Tibial artery (tissue), 4 donors: ENCODE measurements at regions not wholly inside any gene's neighbourhood (a gene's known extent, or its start where the extent isn't known, plus 50 kb on each side); places are given as distances from the start of the nearest gene placed in this dataset.

Experiments used
- DNase-seq, 2 donors: peaks; one replicate each; pipeline ENCODE4 v3.0.0-alpha.2; 2019
- H3K27ac ChIP-seq, 2 donors: fragments of 200-600 bp; sonication (generic) in 1 of 2; 1 replicate in 1 of 2; 2 replicates in 1 of 2; pipeline ENCODE4 v1.5.1; 2018 to 2019; ENCODE audit warnings: mild to moderate bottlenecking in 1 of 2
- H3K27me3 ChIP-seq, 2 donors: fragments of 200-600 bp; sonication (generic) in 1 of 2; one replicate each; pipeline versions ENCODE4 v1.5.1 to v1.6.0; 2016 to 2019
- H3K36me3 ChIP-seq, 3 donors: fragments of 200-600 bp; sonication (generic) in 2 of 3; one replicate each; pipeline ENCODE4 v1.5.1; 2016 to 2019; ENCODE audit warnings: mild to moderate bottlenecking in 2 of 3
- H3K4me1 ChIP-seq, 4 donors: fragments of 200-600 bp; sonication (generic) in 2 of 4; 1 replicate in 3 of 4; 2 replicates in 1 of 4; pipeline ENCODE4 v1.5.1; 2016 to 2019
- H3K4me3 ChIP-seq, 2 donors: fragments of 200-600 bp; sonication (generic) in 1 of 2; 1 replicate in 1 of 2; 2 replicates in 1 of 2; pipeline ENCODE4 v1.5.1; 2018 to 2019; ENCODE audit warnings: mild to moderate bottlenecking in 2 of 2
- H3K9me3 ChIP-seq, 3 donors: fragments of 200-600 bp; sonication (generic) in 1 of 3; one replicate each; pipeline ENCODE4 v1.5.1; 2016 to 2019
- intact Hi-C: fragments of 100-400 bp; cut with DNase I; formaldehyde crosslinking; loops from one replicate; pipeline ENCODE4 v1.15.0; 2023; ENCODE audit warnings: low total_unique reads
- TF ChIP-seq, protein P1 (sequence below), 2 experiments: fragments of 200-600 bp in 1 of 2; fragments of 450-650 bp in 1 of 2; IDR thresholded peaks; one replicate each; pipeline ENCODE4 v1.5.1; 2017 to 2019; ENCODE audit warnings: antibody characterized with exemption in 2 of 2, mild to moderate bottlenecking in 1 of 2, moderate library complexity in 1 of 2

DNA sequence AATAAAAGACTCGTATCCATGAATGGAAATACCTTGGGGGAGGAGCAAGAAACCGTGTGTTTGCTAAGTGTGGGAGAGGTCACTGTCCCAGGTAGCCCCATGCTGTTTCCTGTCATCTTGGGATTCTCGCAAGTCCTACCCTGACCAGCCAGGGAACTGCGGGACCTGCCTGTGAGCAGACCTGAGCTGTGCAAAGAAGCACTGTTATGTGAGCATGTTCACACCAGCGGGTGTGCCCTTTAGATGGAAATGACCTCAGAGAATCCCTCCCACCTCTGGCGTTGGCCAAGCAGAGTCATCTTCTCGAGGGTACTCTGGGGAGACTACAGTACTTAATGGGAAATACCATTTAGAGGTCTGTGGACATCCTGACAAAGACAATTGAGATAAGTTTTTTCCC lies 127.0 kb upstream of the MON1B start:
- TF ChIP-seq, protein P1, sequence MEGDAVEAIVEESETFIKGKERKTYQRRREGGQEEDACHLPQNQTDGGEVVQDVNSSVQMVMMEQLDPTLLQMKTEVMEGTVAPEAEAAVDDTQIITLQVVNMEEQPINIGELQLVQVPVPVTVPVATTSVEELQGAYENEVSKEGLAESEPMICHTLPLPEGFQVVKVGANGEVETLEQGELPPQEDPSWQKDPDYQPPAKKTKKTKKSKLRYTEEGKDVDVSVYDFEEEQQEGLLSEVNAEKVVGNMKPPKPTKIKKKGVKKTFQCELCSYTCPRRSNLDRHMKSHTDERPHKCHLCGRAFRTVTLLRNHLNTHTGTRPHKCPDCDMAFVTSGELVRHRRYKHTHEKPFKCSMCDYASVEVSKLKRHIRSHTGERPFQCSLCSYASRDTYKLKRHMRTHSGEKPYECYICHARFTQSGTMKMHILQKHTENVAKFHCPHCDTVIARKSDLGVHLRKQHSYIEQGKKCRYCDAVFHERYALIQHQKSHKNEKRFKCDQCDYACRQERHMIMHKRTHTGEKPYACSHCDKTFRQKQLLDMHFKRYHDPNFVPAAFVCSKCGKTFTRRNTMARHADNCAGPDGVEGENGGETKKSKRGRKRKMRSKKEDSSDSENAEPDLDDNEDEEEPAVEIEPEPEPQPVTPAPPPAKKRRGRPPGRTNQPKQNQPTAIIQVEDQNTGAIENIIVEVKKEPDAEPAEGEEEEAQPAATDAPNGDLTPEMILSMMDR (IDR thresholded peaks at IDR 0.05) = no peak
- no peak overlapping the region for H3K27ac ChIP-seq

DNA sequence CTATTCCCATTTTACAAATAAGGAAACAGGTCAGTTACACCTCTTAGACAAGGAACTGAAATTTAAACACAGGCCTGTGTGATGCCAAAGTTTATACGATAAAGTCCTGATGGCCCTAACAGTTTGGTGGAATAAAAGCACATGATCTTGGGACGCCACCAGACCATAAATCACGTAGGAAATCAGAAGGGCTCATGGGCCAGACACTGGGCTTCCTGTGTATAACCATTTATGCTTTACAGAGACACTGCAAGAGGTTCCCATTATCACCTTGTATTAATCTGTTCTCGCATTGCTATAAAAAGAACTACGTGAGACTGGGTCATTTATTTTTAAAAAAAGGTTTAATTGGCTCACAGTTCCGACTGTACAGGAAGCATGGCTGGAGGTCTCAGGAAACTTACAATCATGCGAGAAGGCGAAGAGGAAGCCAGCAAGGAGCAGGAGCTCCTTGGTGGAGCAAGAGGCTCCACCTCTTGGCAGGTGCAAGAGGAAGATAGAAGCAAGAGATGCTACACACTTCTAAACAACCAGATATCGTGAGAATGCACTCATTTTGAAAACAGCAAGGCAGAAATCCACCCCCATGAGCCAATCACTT lies 124.0 kb upstream of the MON1B start:
- H3K36me3 ChIP-seq = no peaks in the 10 kb centered on the region
- H3K4me1 ChIP-seq = no peaks in the 10 kb centered on the region
- no peaks in the 10 kb centered on the region for H3K27me3 ChIP-seq
- DNase-seq = no peak
- no peaks in the 10 kb centered on the region for H3K9me3 ChIP-seq
- intact Hi-C loops = no loop called here
- TF ChIP-seq, protein P1 (IDR thresholded peaks at IDR 0.05) = no peak
- H3K27ac ChIP-seq = no peak overlapping the region
- no peak overlapping the region for H3K4me3 ChIP-seq

More for the DNA sequence above, 127.0 kb upstream of the MON1B start:
- DNase-seq = no peak
- H3K4me1 ChIP-seq = no peaks in the 10 kb centered on the region
- H3K27me3 ChIP-seq = no peaks in the 10 kb centered on the region
- no peaks in the 10 kb centered on the region for H3K9me3 ChIP-seq
- no peak overlapping the region for H3K4me3 ChIP-seq
- H3K36me3 ChIP-seq = no peaks in the 10 kb centered on the region
- intact Hi-C loops = no loop called here

DNA sequence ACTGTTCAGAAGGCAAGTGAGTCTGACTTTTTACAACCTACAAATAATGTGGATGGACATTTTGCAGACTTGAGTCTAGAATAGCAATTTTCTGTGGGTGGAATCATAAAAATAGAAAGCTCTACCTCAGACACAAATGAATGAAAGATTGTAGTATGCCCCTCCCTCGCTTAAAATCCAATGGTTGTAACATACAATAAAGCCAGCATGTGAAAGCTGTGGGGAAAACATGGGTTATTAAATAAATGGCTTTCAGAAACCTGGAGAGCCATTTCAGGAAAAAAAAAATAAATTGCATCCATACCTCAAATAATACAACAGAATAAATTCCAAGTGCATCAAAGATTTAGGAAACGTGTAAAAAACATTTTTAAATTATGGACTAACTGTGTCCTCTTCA lies 123.1 kb upstream of the MON1B start:
- intact Hi-C loops = no loop called here
- no peaks in the 10 kb centered on the region for H3K9me3 ChIP-seq
- H3K36me3 ChIP-seq = no peaks in the 10 kb centered on the region
- no peaks in the 10 kb centered on the region for H3K4me1 ChIP-seq
- no peak for DNase-seq
- no peaks in the 10 kb centered on the region for H3K27me3 ChIP-seq
- no peak overlapping the region for H3K4me3 ChIP-seq
- H3K27ac ChIP-seq = no peak overlapping the region
- TF ChIP-seq, protein P1 (IDR thresholded peaks at IDR 0.05) = no peak

DNA sequence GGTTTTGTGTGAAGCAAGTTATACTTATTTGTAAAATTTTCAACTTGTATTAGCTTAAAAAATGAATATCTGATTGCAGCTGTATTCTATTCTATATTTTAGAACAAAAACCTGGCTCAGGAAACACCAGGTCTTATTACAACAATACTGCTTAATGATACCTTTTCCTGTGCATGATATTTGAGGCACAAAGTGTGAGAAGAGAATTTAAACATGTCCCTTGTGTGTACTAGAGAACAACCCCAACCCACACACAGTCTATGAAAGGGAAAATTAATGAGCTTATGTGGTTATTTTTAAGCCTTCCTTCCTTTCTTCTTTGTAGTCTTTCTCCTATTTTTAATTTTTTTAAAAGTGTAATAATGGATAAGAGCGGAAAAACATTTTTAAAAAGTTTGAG lies 122.6 kb upstream of the MON1B start:
- Histone ChIP-seq H3K27ac (no peak overlapping the region), H3K36me3 (no peaks in the 10 kb centered on the region), H3K27me3 (no peaks in the 10 kb centered on the region), H3K9me3 (no peaks in the 10 kb centered on the region), H3K4me3 (no peak overlapping the region), H3K4me1 (no peaks in the 10 kb centered on the region)
- TF ChIP-seq, protein P1 (IDR thresholded peaks at IDR 0.05) = no peak
- no peak for DNase-seq
- intact Hi-C loops = no loop called here

DNA sequence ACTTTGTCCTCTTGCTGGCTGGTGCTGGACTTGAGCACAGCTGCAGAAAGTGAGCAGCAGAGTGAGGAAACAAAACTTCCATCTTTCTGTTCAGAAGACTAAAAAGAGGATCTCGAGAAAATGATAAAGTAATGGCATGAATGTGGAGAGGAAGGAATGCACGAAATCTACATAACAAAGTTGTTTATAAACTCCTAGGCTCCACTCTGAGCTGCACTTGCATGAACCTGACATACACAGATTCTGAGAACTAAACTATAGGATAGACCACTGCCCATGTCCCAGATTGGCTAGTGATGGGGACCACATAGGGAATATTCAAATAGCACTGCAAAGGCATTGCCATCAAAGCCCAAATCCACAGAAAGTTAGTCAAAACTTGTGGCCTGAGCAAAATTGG lies 121.1 kb upstream of the MON1B start:
- H3K36me3 ChIP-seq = no peaks in the 10 kb centered on the region
- no peaks in the 10 kb centered on the region for H3K4me1 ChIP-seq
- H3K27ac ChIP-seq = no peak overlapping the region
- TF ChIP-seq, protein P1 (IDR thresholded peaks at IDR 0.05) = no peak
- H3K9me3 ChIP-seq = no peaks in the 10 kb centered on the region
- H3K27me3 ChIP-seq = no peaks in the 10 kb centered on the region
- no peak for DNase-seq
- intact Hi-C loops = no loop called here
- H3K4me3 ChIP-seq = no peak overlapping the region

DNA sequence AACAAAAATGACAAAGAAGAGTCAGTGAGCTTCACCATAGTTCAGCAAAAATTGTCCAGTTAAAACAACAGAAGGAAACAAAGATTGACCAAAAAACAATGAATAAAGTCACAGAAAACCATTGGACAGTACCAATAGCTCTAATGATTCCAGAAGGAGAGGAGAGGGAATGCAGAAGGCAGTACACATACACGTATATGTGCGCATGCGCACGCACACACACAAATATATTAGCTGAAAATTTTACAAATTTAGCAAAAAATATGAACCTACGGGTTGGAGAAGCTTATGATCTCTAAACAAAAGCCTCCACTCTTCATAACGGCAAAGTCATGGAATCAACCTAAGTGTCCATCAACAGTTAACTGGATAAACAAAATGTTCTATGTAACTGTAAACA lies 120.3 kb upstream of the MON1B start:
- Histone ChIP-seq H3K27ac (no peak overlapping the region), H3K27me3 (no peaks in the 10 kb centered on the region), H3K36me3 (no peaks in the 10 kb centered on the region), H3K9me3 (no peaks in the 10 kb centered on the region), H3K4me1 (no peaks in the 10 kb centered on the region), H3K4me3 (no peak overlapping the region)
- no peak for DNase-seq
- intact Hi-C loops = no loop called here
- TF ChIP-seq, protein P1 (IDR thresholded peaks at IDR 0.05) = no peak
